ENCODE measurements at regions not wholly inside any gene's neighbourhood (a gene's known extent, or its start where the extent isn't known, plus 50 kb on each side); places are given as distances from the start of the nearest gene placed in this dataset.

DNA sequence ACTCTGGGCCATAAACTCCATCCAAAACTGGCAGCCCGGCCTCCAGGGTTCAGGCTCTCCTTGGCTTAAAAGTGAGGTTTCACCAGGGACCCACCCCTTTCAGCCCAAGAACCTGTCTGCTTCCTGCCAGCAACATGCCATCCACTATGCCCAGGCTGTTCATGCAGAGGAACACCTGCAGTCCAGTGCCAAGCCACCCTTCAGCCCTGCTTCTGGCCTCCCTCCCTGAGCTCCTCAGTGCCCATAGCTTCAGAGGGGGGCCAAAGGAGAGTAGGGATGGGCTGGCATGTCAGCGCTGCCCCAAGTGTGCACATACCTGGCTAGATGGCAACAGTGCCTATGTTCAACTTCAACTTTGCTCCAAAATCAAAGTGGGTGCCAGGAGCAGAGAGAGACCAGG is 166.9 kb upstream of the MRPS30 start:
- TF ChIP-seq, protein P1, sequence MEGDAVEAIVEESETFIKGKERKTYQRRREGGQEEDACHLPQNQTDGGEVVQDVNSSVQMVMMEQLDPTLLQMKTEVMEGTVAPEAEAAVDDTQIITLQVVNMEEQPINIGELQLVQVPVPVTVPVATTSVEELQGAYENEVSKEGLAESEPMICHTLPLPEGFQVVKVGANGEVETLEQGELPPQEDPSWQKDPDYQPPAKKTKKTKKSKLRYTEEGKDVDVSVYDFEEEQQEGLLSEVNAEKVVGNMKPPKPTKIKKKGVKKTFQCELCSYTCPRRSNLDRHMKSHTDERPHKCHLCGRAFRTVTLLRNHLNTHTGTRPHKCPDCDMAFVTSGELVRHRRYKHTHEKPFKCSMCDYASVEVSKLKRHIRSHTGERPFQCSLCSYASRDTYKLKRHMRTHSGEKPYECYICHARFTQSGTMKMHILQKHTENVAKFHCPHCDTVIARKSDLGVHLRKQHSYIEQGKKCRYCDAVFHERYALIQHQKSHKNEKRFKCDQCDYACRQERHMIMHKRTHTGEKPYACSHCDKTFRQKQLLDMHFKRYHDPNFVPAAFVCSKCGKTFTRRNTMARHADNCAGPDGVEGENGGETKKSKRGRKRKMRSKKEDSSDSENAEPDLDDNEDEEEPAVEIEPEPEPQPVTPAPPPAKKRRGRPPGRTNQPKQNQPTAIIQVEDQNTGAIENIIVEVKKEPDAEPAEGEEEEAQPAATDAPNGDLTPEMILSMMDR (IDR thresholded peaks at IDR 0.05): no peak
- no peak for TF ChIP-seq POLR2A (IDR thresholded peaks at IDR 0.05)
